Thoracic aorta (tissue), 2 donors: ENCODE measurements at regions not wholly inside any gene's neighbourhood (a gene's known extent, or its start where the extent isn't known, plus 50 kb on each side); places are given as distances from the start of the nearest gene placed in this dataset.
"Not testable (repeated sequence)": the region's sequence is repeated elsewhere in the genome, so short reads cannot be mapped to it uniquely, and the experiment has no call there.

Experiments used
- ATAC-seq: fragments of 150-250 bp; one replicate; pipeline ENCODE4 v1.8.0; 2017; ENCODE audit warnings: low read depth; ENCODE audit not compliant: insufficient number of reproducible peaks, low FRiP score
- DNase-seq: peaks from one replicate; pipeline ENCODE4 v3.0.0-alpha.2; 2020; ENCODE audit warnings: low spot score
- H3K27ac ChIP-seq, 2 donors: fragments of 200-600 bp; sonication (generic); 1 replicate in 1 of 2; 2 replicates in 1 of 2; pipeline ENCODE4 v1.5.1; 2016; ENCODE audit warnings: mild to moderate bottlenecking in 2 of 2, moderate library complexity in 2 of 2
- H3K27me3 ChIP-seq: fragments of 200-600 bp; sonication (generic); replicated peaks from 2 replicates; pipeline ENCODE4 v1.6.0; 2016; ENCODE audit warnings: mild to moderate bottlenecking; ENCODE audit not compliant: insufficient read depth
- H3K36me3 ChIP-seq: fragments of 200-600 bp; sonication (generic); one replicate; pipeline ENCODE4 v1.5.1; 2016
- H3K4me1 ChIP-seq, 2 donors: fragments of 200-600 bp; sonication (generic); 1 replicate in 1 of 2; 2 replicates in 1 of 2; pipeline versions ENCODE4 v1.5.1 to v1.6.0; 2016; ENCODE audit warnings: low read depth in 2 of 2, mild to moderate bottlenecking in 1 of 2; ENCODE audit not compliant: control insufficient read depth in 1 of 2
- H3K4me3 ChIP-seq: fragments of 200-600 bp; sonication (generic); 2 replicates; pipeline ENCODE4 v1.5.1; 2016; ENCODE audit warnings: mild to moderate bottlenecking
- H3K9me3 ChIP-seq: fragments of 200-600 bp; sonication (generic); 2 replicates; pipeline ENCODE4 v1.5.1; 2016
- TF ChIP-seq, protein P1 (sequence below): fragments of 200-600 bp; sonication (generic); IDR thresholded peaks from one replicate; pipeline ENCODE4 v1.5.1; 2019; ENCODE audit warnings: antibody characterized with exemption

DNA sequence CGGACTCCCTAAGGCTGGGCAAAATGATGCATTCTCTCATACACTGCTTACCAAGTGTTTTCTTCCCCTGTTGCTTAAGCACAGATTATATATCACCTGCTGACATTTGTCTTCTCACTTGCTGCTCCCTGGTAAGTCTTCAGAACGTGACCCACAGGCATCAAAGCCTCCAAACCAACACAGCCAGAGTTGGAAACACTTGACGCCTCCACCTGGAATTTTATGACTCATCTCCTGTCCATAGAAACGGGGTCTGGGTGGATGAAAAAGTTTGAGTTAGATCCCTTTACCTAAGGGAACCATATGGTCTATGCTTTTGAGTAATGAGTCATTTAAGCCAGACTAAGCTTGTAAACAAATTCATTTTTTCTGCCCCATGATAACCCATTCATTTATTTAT, 251.6 kb downstream of the USP46 start:
- Histone ChIP-seq H3K4me1 (peaks cover 0 to 12% of the 10 kb centered on the region in 2 donors), H3K27me3 (no peaks in the 10 kb centered on the region), H3K9me3 (no peaks in the 10 kb centered on the region), H3K27ac (no peak overlapping the region), H3K36me3 (no peaks in the 10 kb centered on the region), H3K4me3 (no peak overlapping the region)
- no peak for DNase-seq
- ATAC-seq, result no peak
- TF ChIP-seq, protein P1, sequence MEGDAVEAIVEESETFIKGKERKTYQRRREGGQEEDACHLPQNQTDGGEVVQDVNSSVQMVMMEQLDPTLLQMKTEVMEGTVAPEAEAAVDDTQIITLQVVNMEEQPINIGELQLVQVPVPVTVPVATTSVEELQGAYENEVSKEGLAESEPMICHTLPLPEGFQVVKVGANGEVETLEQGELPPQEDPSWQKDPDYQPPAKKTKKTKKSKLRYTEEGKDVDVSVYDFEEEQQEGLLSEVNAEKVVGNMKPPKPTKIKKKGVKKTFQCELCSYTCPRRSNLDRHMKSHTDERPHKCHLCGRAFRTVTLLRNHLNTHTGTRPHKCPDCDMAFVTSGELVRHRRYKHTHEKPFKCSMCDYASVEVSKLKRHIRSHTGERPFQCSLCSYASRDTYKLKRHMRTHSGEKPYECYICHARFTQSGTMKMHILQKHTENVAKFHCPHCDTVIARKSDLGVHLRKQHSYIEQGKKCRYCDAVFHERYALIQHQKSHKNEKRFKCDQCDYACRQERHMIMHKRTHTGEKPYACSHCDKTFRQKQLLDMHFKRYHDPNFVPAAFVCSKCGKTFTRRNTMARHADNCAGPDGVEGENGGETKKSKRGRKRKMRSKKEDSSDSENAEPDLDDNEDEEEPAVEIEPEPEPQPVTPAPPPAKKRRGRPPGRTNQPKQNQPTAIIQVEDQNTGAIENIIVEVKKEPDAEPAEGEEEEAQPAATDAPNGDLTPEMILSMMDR, result no peak

DNA sequence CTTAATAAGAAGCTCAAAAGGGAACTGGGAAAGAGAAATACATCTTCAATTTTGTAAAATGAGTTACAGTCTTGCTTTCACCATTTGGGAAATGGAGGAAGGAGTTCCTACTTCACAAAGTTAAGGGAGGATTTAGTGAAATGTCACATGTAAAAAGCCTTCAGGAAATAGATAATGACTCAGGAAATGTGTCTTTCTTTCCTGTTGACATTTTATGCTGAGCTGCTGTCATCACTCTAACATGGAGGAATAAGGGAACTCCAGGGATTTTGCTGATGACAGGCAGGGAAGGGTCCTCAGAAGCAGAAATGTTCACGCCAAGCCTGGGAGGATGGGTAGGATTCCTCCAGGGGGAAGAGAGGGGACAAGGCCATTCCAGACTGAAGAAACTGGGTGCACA, 251.1 kb downstream of the USP46 start:
- DNase-seq (no peak), ATAC-seq (no peak)
- Histone ChIP-seq H3K27me3 (no peaks in the 10 kb centered on the region), H3K36me3 (no peaks in the 10 kb centered on the region), H3K9me3 (no peaks in the 10 kb centered on the region), H3K27ac (no peak overlapping the region), H3K4me3 (no peak overlapping the region), H3K4me1 (peaks cover 0 to 12% of the 10 kb centered on the region in 2 donors)
- TF ChIP-seq, protein P1, result no peak

DNA sequence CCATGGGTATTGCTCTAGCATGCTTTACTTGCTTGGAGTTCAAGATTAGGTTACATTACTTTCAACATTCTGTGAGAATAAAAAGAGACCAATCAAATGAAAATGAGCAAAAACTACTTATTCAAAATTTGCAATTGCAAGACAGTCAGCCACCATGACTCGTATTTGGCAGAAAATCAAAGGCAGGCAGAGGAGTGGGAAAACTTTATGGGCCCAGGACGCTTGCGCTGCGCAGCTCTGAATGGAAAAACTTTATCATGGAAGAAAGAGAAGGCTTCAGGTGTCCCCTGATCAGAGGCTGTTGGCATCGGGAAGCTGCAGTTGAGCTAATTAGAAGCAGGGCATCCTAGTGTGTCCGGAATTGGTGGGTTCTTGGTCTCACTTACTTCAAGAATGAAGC, 250.6 kb downstream of the USP46 start:
- no peak for ATAC-seq
- no peak overlapping the region for H3K27ac ChIP-seq
- no peaks in the 10 kb centered on the region for H3K36me3 ChIP-seq
- H3K4me1 ChIP-seq, result peaks cover 0 to 12% of the 10 kb centered on the region in 2 donors
- H3K4me3 ChIP-seq, result no peak overlapping the region
- DNase-seq, result no peak
- H3K9me3 ChIP-seq, result no peaks in the 10 kb centered on the region
- no peaks in the 10 kb centered on the region for H3K27me3 ChIP-seq
- TF ChIP-seq, protein P1, result no peak

DNA sequence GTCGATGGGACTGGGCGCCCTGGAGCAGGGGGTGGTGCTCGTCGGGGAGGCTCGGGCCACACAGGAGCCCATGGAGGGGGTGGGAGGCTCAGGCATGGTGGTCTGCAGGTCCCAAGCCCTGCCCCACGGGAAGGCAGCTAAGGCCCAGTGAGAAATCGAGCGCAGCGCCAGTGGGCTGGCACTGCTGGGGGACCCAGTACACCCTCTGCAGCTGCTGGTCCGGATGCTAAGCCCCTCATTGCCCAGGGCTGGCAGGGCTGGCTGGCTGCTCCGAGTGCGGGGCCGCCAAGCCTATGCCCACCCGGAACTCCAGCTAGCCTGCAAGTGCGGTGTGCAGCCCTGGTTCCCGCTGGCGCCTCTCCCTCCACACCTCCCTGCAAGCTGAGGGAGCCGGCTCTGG, 249.3 kb downstream of the USP46 start:
- not testable (repeated sequence) for H3K27ac ChIP-seq, DNase-seq, H3K36me3 ChIP-seq, ATAC-seq, H3K9me3 ChIP-seq, H3K4me3 ChIP-seq, H3K27me3 ChIP-seq
- H3K4me1 ChIP-seq, result peaks cover 0 to 12% of the 10 kb centered on the region in 2 donors

DNA sequence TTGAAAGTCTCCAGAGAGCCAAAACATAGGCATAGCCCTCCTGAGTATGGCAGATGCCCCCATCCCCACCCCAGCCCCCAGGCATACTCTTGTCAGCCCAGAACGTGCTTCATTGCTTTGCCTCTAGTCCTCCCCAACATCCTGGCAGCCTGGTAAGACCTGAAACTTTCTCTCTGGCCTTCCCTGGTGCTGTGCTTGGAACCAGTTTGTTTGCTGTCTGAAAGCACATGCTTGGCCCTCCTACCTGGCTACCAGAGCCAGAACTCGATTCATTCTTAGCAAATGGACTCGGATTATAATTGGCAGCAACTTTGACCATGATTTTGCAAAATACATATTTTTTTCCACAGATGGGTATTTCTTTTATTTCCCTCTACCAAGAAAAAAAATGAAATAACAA, 248.1 kb downstream of the USP46 start:
- no peak overlapping the region for H3K4me3 ChIP-seq
- TF ChIP-seq, protein P1, result no peak
- H3K27ac ChIP-seq, result no peak overlapping the region
- ATAC-seq, result no peak
- peaks cover 0 to 12% of the 10 kb centered on the region in 2 donors for H3K4me1 ChIP-seq
- H3K27me3 ChIP-seq, result no peaks in the 10 kb centered on the region
- DNase-seq, result no peak
- H3K36me3 ChIP-seq, result no peaks in the 10 kb centered on the region
- no peaks in the 10 kb centered on the region for H3K9me3 ChIP-seq

DNA sequence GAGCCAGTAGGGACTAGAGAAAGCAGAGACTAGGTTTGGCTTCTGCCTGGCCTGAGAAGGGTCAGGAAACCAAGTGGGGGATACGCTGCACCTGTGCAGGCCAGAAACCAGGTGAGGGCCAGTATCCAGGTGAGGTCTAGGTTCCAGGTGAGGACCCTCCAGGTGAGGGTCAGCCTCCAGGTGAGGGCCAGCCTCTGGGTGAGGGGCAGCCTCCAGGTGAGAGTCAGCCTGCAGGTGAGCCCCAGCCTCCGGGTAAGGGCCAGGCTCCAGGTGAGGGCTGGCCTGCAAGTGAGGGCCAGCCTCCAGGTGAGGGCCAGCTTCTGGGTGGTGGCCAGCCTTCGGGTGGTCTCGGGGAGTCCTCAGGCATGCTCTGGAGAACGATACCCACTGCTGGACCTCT, 238.8 kb downstream of the USP46 start:
- no peak for DNase-seq
- ATAC-seq, result no peak
- Histone ChIP-seq H3K36me3 (no peaks in the 10 kb centered on the region), H3K27ac (no peak overlapping the region), H3K4me3 (no peak overlapping the region), H3K27me3 (no peaks in the 10 kb centered on the region), H3K4me1 (no peaks in the 10 kb centered on the region), H3K9me3 (no peaks in the 10 kb centered on the region)
- TF ChIP-seq, protein P1, result no peak
